ENCODE measurements at regions not wholly inside any gene's neighbourhood (a gene's known extent, or its start where the extent isn't known, plus 50 kb on each side); places are given as distances from the start of the nearest gene placed in this dataset.
"Not testable (repeated sequence)": the region's sequence is repeated elsewhere in the genome, so short reads cannot be mapped to it uniquely, and the experiment has no call there.

GRCh38 chr16:79836144-79836543, 235.6 kb upstream of the MAF start:
- Histone ChIP-seq H3K9me3 (ENCODE audit: control insufficient read depth in 2 of 2, low read length in 2 of 2) (no peaks in the 10 kb centered on the region), H3K27me3 (ENCODE audit: control insufficient read depth, insufficient read depth, low read length) (no peaks in the 10 kb centered on the region), H3K27ac (ENCODE audit: insufficient read depth, low read length, poor library complexity, severe bottlenecking) (no peak overlapping the region), H3K36me3 (ENCODE audit: control insufficient read depth, insufficient read depth, low read length) (no peaks in the 10 kb centered on the region), H3K4me3 (ENCODE audit: low read depth, low read length) (no peak overlapping the region), H3K4me1 (ENCODE audit: control insufficient read depth, insufficient read depth, low read length, poor library complexity, severe bottlenecking) (no peaks in the 10 kb centered on the region)
- DNase-seq (no peak), ATAC-seq (ENCODE audit: low read depth in 2 of 2) (no peak)
- no peaks in the 10 kb centered on the region for H3K36me3 Mint-ChIP-seq
- no peaks in the 10 kb centered on the region for H3K4me1 Mint-ChIP-seq
- no peak overlapping the region for H3K4me3 Mint-ChIP-seq
- H3K9me3 Mint-ChIP-seq = no peaks in the 10 kb centered on the region
- H3K27ac Mint-ChIP-seq = no peak overlapping the region
- H3K27me3 Mint-ChIP-seq = peaks cover 2% of the 10 kb centered on the region

GRCh38 chr16:79835194-79835593, 234.7 kb upstream of the MAF start:
- no peaks in the 10 kb centered on the region for H3K36me3 ChIP-seq (ENCODE audit: control insufficient read depth, insufficient read depth, low read length)
- ATAC-seq (ENCODE audit: low read depth in 2 of 2) = no peak
- H3K27ac Mint-ChIP-seq = no peak overlapping the region
- H3K4me3 Mint-ChIP-seq = no peak overlapping the region
- no peaks in the 10 kb centered on the region for H3K27me3 ChIP-seq (ENCODE audit: control insufficient read depth, insufficient read depth, low read length)
- H3K36me3 Mint-ChIP-seq = no peaks in the 10 kb centered on the region
- H3K27ac ChIP-seq (ENCODE audit: insufficient read depth, low read length, poor library complexity, severe bottlenecking) = no peak overlapping the region
- no peaks in the 10 kb centered on the region for H3K4me1 ChIP-seq (ENCODE audit: control insufficient read depth, insufficient read depth, low read length, poor library complexity, severe bottlenecking)
- H3K4me3 ChIP-seq (ENCODE audit: low read depth, low read length) = no peak overlapping the region
- no peaks in the 10 kb centered on the region for H3K9me3 ChIP-seq (ENCODE audit: control insufficient read depth in 2 of 2, low read length in 2 of 2)
- no peaks in the 10 kb centered on the region for H3K4me1 Mint-ChIP-seq
- H3K9me3 Mint-ChIP-seq = no peaks in the 10 kb centered on the region
- no peaks in the 10 kb centered on the region for H3K27me3 Mint-ChIP-seq
- DNase-seq = no peak

- Mint-ChIP-seq H3K36me3 (no peaks in the 10 kb centered on the region), H3K27ac (no peak overlapping the region), H3K9me3 (no peaks in the 10 kb centered on the region), H3K4me3 (no peak overlapping the region), H3K27me3 (no peaks in the 10 kb centered on the region), H3K4me1 (no peaks in the 10 kb centered on the region)
- Histone ChIP-seq H3K27ac (ENCODE audit: insufficient read depth, low read length, poor library complexity, severe bottlenecking) (no peak overlapping the region), H3K4me1 (ENCODE audit: control insufficient read depth, insufficient read depth, low read length, poor library complexity, severe bottlenecking) (no peaks in the 10 kb centered on the region), H3K4me3 (ENCODE audit: low read depth, low read length) (no peak overlapping the region), H3K9me3 (ENCODE audit: control insufficient read depth in 2 of 2, low read length in 2 of 2) (no peaks in the 10 kb centered on the region), H3K36me3 (ENCODE audit: control insufficient read depth, insufficient read depth, low read length) (no peaks in the 10 kb centered on the region), H3K27me3 (ENCODE audit: control insufficient read depth, insufficient read depth, low read length) (no peaks in the 10 kb centered on the region)
- no peak for ATAC-seq (ENCODE audit: low read depth in 2 of 2)
- no peak for DNase-seq
These were observed 234.2 kb upstream of the MAF start for GRCh38 chr16:79834720-79835119.

- not testable (repeated sequence) for H3K9me3 ChIP-seq (ENCODE audit: control insufficient read depth in 2 of 2, low read length in 2 of 2); H3K27me3 Mint-ChIP-seq; H3K9me3 Mint-ChIP-seq; ATAC-seq (ENCODE audit: low read depth in 2 of 2); H3K36me3 ChIP-seq (ENCODE audit: control insufficient read depth, insufficient read depth, low read length); H3K36me3 Mint-ChIP-seq; H3K4me3 ChIP-seq (ENCODE audit: low read depth, low read length); H3K4me1 Mint-ChIP-seq; DNase-seq; H3K27ac Mint-ChIP-seq; H3K27me3 ChIP-seq (ENCODE audit: control insufficient read depth, insufficient read depth, low read length); H3K27ac ChIP-seq (ENCODE audit: insufficient read depth, low read length, poor library complexity, severe bottlenecking); H3K4me3 Mint-ChIP-seq; H3K4me1 ChIP-seq (ENCODE audit: control insufficient read depth, insufficient read depth, low read length, poor library complexity, severe bottlenecking)
These were observed 233.5 kb upstream of the MAF start for GRCh38 chr16:79834003-79834402.

GRCh38 chr16:79833559-79833958, 233.0 kb upstream of the MAF start:
- no peaks in the 10 kb centered on the region for H3K9me3 Mint-ChIP-seq
- Histone ChIP-seq H3K27ac (ENCODE audit: insufficient read depth, low read length, poor library complexity, severe bottlenecking) (no peak overlapping the region), H3K9me3 (ENCODE audit: control insufficient read depth in 2 of 2, low read length in 2 of 2) (no peaks in the 10 kb centered on the region), H3K27me3 (ENCODE audit: control insufficient read depth, insufficient read depth, low read length) (no peaks in the 10 kb centered on the region), H3K4me1 (ENCODE audit: control insufficient read depth, insufficient read depth, low read length, poor library complexity, severe bottlenecking) (no peaks in the 10 kb centered on the region), H3K36me3 (ENCODE audit: control insufficient read depth, insufficient read depth, low read length) (no peaks in the 10 kb centered on the region), H3K4me3 (ENCODE audit: low read depth, low read length) (no peak overlapping the region)
- no peak overlapping the region for H3K4me3 Mint-ChIP-seq
- no peak overlapping the region for H3K27ac Mint-ChIP-seq
- no peaks in the 10 kb centered on the region for H3K4me1 Mint-ChIP-seq
- ATAC-seq (ENCODE audit: low read depth in 2 of 2) (no peak), DNase-seq (no peak)
- no peaks in the 10 kb centered on the region for H3K27me3 Mint-ChIP-seq
- H3K36me3 Mint-ChIP-seq = no peaks in the 10 kb centered on the region

- DNase-seq (no peak), ATAC-seq (ENCODE audit: low read depth in 2 of 2) (no peak)
- no peaks in the 10 kb centered on the region for H3K4me1 ChIP-seq (ENCODE audit: control insufficient read depth, insufficient read depth, low read length, poor library complexity, severe bottlenecking)
- Mint-ChIP-seq H3K4me3 (no peak overlapping the region), H3K27ac (no peak overlapping the region), H3K4me1 (no peaks in the 10 kb centered on the region), H3K36me3 (no peaks in the 10 kb centered on the region), H3K9me3 (peaks cover 0 to 5% (median 0%) of the 10 kb centered on the region in 7 donors), H3K27me3 (no peaks in the 10 kb centered on the region)
- no peaks in the 10 kb centered on the region for H3K9me3 ChIP-seq (ENCODE audit: control insufficient read depth in 2 of 2, low read length in 2 of 2)
- H3K4me3 ChIP-seq (ENCODE audit: low read depth, low read length) = no peak overlapping the region
- H3K36me3 ChIP-seq (ENCODE audit: control insufficient read depth, insufficient read depth, low read length) = no peaks in the 10 kb centered on the region
- no peaks in the 10 kb centered on the region for H3K27me3 ChIP-seq (ENCODE audit: control insufficient read depth, insufficient read depth, low read length)
- H3K27ac ChIP-seq (ENCODE audit: insufficient read depth, low read length, poor library complexity, severe bottlenecking) = no peak overlapping the region
These were observed 226.4 kb upstream of the MAF start for GRCh38 chr16:79826732-79827475.

GRCh38 chr16:79825002-79825401, 224.5 kb upstream of the MAF start:
- Mint-ChIP-seq H3K4me1 (no peaks in the 10 kb centered on the region), H3K9me3 (peaks cover 0 to 5% (median 0%) of the 10 kb centered on the region in 7 donors), H3K36me3 (no peaks in the 10 kb centered on the region), H3K27me3 (no peaks in the 10 kb centered on the region), H3K4me3 (no peak overlapping the region), H3K27ac (no peak overlapping the region)
- H3K36me3 ChIP-seq (ENCODE audit: control insufficient read depth, insufficient read depth, low read length) = no peaks in the 10 kb centered on the region
- H3K4me3 ChIP-seq (ENCODE audit: low read depth, low read length) = no peak overlapping the region
- H3K4me1 ChIP-seq (ENCODE audit: control insufficient read depth, insufficient read depth, low read length, poor library complexity, severe bottlenecking) = no peaks in the 10 kb centered on the region
- H3K27ac ChIP-seq (ENCODE audit: insufficient read depth, low read length, poor library complexity, severe bottlenecking) = no peak overlapping the region
- no peaks in the 10 kb centered on the region for H3K27me3 ChIP-seq (ENCODE audit: control insufficient read depth, insufficient read depth, low read length)
- ATAC-seq (ENCODE audit: low read depth in 2 of 2) (no peak), DNase-seq (no peak)
- H3K9me3 ChIP-seq (ENCODE audit: control insufficient read depth in 2 of 2, low read length in 2 of 2) = no peaks in the 10 kb centered on the region

- H3K4me1 Mint-ChIP-seq = no peaks in the 10 kb centered on the region
- no peak for ATAC-seq (ENCODE audit: low read depth in 2 of 2)
- H3K9me3 Mint-ChIP-seq = peaks cover 0 to 5% (median 0%) of the 10 kb centered on the region in 7 donors
- no peak overlapping the region for H3K27ac Mint-ChIP-seq
- Histone ChIP-seq H3K9me3 (ENCODE audit: control insufficient read depth in 2 of 2, low read length in 2 of 2) (no peaks in the 10 kb centered on the region), H3K4me3 (ENCODE audit: low read depth, low read length) (no peak overlapping the region), H3K27ac (ENCODE audit: insufficient read depth, low read length, poor library complexity, severe bottlenecking) (no peak overlapping the region), H3K27me3 (ENCODE audit: control insufficient read depth, insufficient read depth, low read length) (no peaks in the 10 kb centered on the region), H3K4me1 (ENCODE audit: control insufficient read depth, insufficient read depth, low read length, poor library complexity, severe bottlenecking) (no peaks in the 10 kb centered on the region), H3K36me3 (ENCODE audit: control insufficient read depth, insufficient read depth, low read length) (no peaks in the 10 kb centered on the region)
- H3K4me3 Mint-ChIP-seq = no peak overlapping the region
- no peak for DNase-seq
- H3K27me3 Mint-ChIP-seq = peaks cover under 1% of the 10 kb centered on the region
- H3K36me3 Mint-ChIP-seq = no peaks in the 10 kb centered on the region
These were observed 223.1 kb upstream of the MAF start for GRCh38 chr16:79823639-79824038.

Measured in CD4-positive, CD25-positive, alpha-beta regulatory T cell (primary cell).